HepG2 (cell line): ENCODE measurements at regions not wholly inside any gene's neighbourhood (a gene's known extent, or its start where the extent isn't known, plus 50 kb on each side); places are given as distances from the start of the nearest gene placed in this dataset.

Source experiments
- AKAP8 ChIP-seq: sonication (generic); formaldehyde crosslinking; IDR thresholded peaks from 2 replicates; pipeline ENCODE4 v1.5.1; 2020; ENCODE audit warnings: mild to moderate bottlenecking, missing genetic modification reagents
- CENPX ChIP-seq: sonication (generic); formaldehyde crosslinking; IDR thresholded peaks from 2 replicates; pipeline ENCODE4 v1.9.0; 2021; ENCODE audit warnings: mild to moderate bottlenecking, missing genetic modification reagents, moderate library complexity
- E2F1 ChIP-seq: sonication (generic); formaldehyde crosslinking; IDR thresholded peaks from 2 replicates; pipeline ENCODE4 v1.5.0; 2020; ENCODE audit warnings: missing genetic modification reagents
- E2F2 ChIP-seq: sonication (generic); formaldehyde crosslinking; IDR thresholded peaks from 2 replicates; pipeline ENCODE4 v1.4.0; 2020; ENCODE audit warnings: missing genetic modification reagents, borderline replicate concordance
- HOXA5 ChIP-seq: sonication (generic); formaldehyde crosslinking; IDR thresholded peaks from 2 replicates; pipeline ENCODE4 v1.4.0; 2020; ENCODE audit warnings: missing genetic modification reagents
- IKZF4 ChIP-seq: sonication (generic); formaldehyde crosslinking; IDR thresholded peaks from 2 replicates; pipeline ENCODE4 v1.5.1; 2020; ENCODE audit warnings: borderline replicate concordance, mild to moderate bottlenecking, low read depth, missing genetic modification reagents; ENCODE audit errors: not compliant biosample characterization
- KLF11 ChIP-seq: IDR thresholded peaks from 2 replicates; pipeline ENCODE4 v1.6.1; 2016; ENCODE audit warnings: missing compliant biosample characterization
- MBNL3 ChIP-seq: fragments of 250-450 bp; sonication (Bioruptor Pico); conservative IDR thresholded peaks from 2 replicates; pipeline ENCODE4 v1.8.0; 2022; ENCODE audit warnings: mild to moderate bottlenecking, inconsistent platforms
- POLR2G ChIP-seq: fragments of 200-400 bp; formaldehyde crosslinking; IDR thresholded peaks from 2 replicates; pipeline ENCODE4 v1.6.1; 2018; ENCODE audit warnings: mild to moderate bottlenecking, low read depth, low read length, moderate library complexity
- RAD51 ChIP-seq: fragments of 450-650 bp; IDR thresholded peaks from 2 replicates; pipeline ENCODE4 v1.6.1; 2016; ENCODE audit warnings: borderline replicate concordance
- RFX3 ChIP-seq: IDR thresholded peaks from 2 replicates; pipeline ENCODE4 v1.6.1; 2016; ENCODE audit warnings: missing biosample characterization, missing genetic modification reagents
- RFXAP ChIP-seq: sonication (generic); formaldehyde crosslinking; IDR thresholded peaks from 2 replicates; pipeline ENCODE4 v1.4.0; 2020; ENCODE audit warnings: missing genetic modification reagents, borderline replicate concordance
- SMAD3 ChIP-seq: sonication (generic); formaldehyde crosslinking; IDR thresholded peaks from 2 replicates; pipeline ENCODE4 v1.4.0; 2020; ENCODE audit warnings: missing genetic modification reagents
- SP140L ChIP-seq: sonication (generic); formaldehyde crosslinking; IDR thresholded peaks from 2 replicates; pipeline ENCODE4 v1.4.0; 2020; ENCODE audit warnings: missing genetic modification reagents, borderline replicate concordance
- STAT6 ChIP-seq: sonication (generic); formaldehyde crosslinking; IDR thresholded peaks from 2 replicates; pipeline ENCODE4 v1.4.0; 2020; ENCODE audit warnings: missing genetic modification reagents, mild to moderate bottlenecking, borderline replicate concordance
- TGIF2 ChIP-seq: IDR thresholded peaks from 2 replicates; pipeline ENCODE4 v1.6.1; 2016; ENCODE audit warnings: control low read depth, missing compliant biosample characterization
- THYN1 ChIP-seq: sonication (generic); formaldehyde crosslinking; IDR thresholded peaks from 2 replicates; pipeline ENCODE4 v1.8.1; 2023; ENCODE audit warnings: low read depth, mild to moderate bottlenecking, moderate library complexity, missing genetic modification reagents, borderline replicate concordance
- TRIM24 ChIP-seq: sonication (generic); formaldehyde crosslinking; IDR thresholded peaks from 2 replicates; pipeline ENCODE4 v1.8.0; 2022; ENCODE audit warnings: mild to moderate bottlenecking, missing genetic modification reagents
- ZBTB38 ChIP-seq: sonication (generic); formaldehyde crosslinking; IDR thresholded peaks from 2 replicates; pipeline ENCODE4 v1.5.1; 2020; ENCODE audit warnings: mild to moderate bottlenecking, missing genetic modification reagents
- ZNF329 ChIP-seq: sonication (generic); formaldehyde crosslinking; IDR thresholded peaks from 2 replicates; pipeline ENCODE4 v1.9.0; 2021; ENCODE audit warnings: low read depth, mild to moderate bottlenecking, missing genetic modification reagents
- ZNF343 ChIP-seq: sonication (generic); formaldehyde crosslinking; IDR thresholded peaks from 2 replicates; pipeline ENCODE4 v1.4.0; 2020; ENCODE audit warnings: mild to moderate bottlenecking, missing genetic modification reagents
- ZNF556 ChIP-seq: sonication (generic); formaldehyde crosslinking; IDR thresholded peaks from 2 replicates; pipeline ENCODE4 v1.4.0; 2020; ENCODE audit warnings: mild to moderate bottlenecking, missing genetic modification reagents, borderline replicate concordance
- ZNF557 ChIP-seq: sonication (generic); formaldehyde crosslinking; IDR thresholded peaks from 2 replicates; pipeline ENCODE4 v1.4.0; 2020; ENCODE audit warnings: missing genetic modification reagents
- TF ChIP-seq, protein P1 (sequence below): IDR thresholded peaks from 2 replicates; pipeline ENCODE4 v1.6.1; 2016

DNA sequence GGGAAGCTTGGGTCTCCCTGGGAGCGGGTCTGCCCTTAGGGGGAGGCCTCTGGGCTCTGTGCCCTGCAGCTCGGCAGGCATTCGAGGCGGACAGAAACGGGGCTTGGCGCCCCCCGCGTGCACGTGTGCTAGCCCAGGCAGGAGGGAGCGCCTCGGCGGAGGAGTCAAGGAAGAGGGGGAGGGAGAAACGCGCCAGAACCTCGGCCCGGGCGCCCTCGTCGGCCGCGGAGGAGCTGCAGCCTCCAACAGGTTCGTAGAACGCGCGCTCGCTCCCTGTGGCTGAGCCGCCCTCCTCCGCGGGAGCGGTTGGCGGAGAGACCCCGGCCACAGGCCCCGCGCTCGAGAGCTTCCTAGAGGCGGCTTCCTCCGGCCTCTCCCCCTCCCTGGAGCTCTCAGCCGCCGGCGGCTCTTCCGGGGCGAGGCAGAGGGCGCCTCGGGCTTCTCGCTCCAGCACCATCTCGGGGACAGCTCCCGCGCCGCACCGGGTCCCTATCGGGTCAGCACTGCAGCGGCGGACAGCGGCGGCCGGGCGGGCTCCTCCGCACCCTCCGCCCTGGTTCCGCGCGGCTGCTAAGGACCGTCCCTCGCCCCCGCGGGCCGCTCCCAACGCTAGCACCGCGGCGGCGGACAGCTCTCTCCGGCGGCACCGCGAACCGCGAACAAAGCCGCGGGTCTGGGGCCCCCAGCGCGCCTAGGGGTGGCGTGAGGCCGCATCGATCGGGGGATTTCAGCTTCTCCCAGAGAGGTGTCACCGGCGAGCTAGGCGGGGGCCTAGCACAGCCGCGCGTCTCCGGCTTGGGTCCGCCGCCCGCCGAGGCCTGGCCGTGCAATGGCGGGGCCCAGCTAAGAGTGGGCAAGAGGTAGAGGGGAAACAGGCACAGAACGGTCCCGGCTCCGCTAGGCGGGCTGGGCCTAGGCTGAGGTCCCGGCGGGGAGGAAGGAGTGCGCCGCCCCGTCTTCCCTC is 74.6 kb upstream of the CPLX2 start (continued):
- TF ChIP-seq POLR2G (no peak), ZNF329 (CRISPR knock-in tag) (peak; percentile 98), MBNL3 (CRISPR knock-in tag) (0 out of 2 replicates have a peak, but pooled peaks have one; percentile 92), ZNF557 (CRISPR knock-in tag) (peak; percentile 100), ZNF343 (CRISPR knock-in tag) (peak; percentile 99), E2F1 (CRISPR knock-in tag) (peak; percentile 97), ZBTB38 (CRISPR knock-in tag) (peak; percentile 99), THYN1 (CRISPR knock-in tag) (peak; percentile 100), AKAP8 (CRISPR knock-in tag) (peak; percentile 98), SP140L (CRISPR knock-in tag) (peak; percentile 100; the same call in 1 of the 2 replicates), HOXA5 (CRISPR knock-in tag) (peak; percentile 100), E2F2 (CRISPR knock-in tag) (peak; percentile 99; the same call in 1 of the 2 replicates), TGIF2 (peak; percentile 100), RFX3 (CRISPR knock-in tag) (peak; percentile 73), RFXAP (CRISPR knock-in tag) (peak; percentile 98), STAT6 (CRISPR knock-in tag) (peak; percentile 94; the same call in 1 of the 2 replicates), CENPX (CRISPR knock-in tag) (peak; percentile 45; the same call in 1 of the 2 replicates), TRIM24 (CRISPR knock-in tag) (no peak; the same call in 1 of the 2 replicates), KLF11 (CRISPR knock-in tag) (peak; percentile 100), IKZF4 (peak; percentile 100), ZNF556 (peak; percentile 99), RAD51 (no peak), SMAD3 (CRISPR knock-in tag) (peak; percentile 100)
- TF ChIP-seq, protein P1, sequence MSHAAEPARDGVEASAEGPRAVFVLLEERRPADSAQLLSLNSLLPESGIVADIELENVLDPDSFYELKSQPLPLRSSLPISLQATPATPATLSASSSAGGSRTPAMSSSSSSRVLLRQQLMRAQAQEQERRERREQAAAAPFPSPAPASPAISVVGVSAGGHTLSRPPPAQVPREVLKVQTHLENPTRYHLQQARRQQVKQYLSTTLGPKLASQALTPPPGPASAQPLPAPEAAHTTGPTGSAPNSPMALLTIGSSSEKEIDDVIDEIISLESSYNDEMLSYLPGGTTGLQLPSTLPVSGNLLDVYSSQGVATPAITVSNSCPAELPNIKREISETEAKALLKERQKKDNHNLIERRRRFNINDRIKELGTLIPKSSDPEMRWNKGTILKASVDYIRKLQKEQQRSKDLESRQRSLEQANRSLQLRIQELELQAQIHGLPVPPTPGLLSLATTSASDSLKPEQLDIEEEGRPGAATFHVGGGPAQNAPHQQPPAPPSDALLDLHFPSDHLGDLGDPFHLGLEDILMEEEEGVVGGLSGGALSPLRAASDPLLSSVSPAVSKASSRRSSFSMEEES (CRISPR knock-in tag), result peak; percentile 99
